Mesendoderm (in vitro differentiated cells): ENCODE measurements at regions not wholly inside any gene's neighbourhood (a gene's known extent, or its start where the extent isn't known, plus 50 kb on each side); places are given as distances from the start of the nearest gene placed in this dataset.
A peak's percentile ranks its signal among the peaks of the same experiment; 100 is the strongest.

Experiments used
- DNase-seq: peaks from one replicate; pipeline ENCODE4 v3.0.0; 2013
- H2AK5ac ChIP-seq: 2 replicates; pipeline ENCODE4 v1.6.1; 2013; ENCODE audit warnings: low read length, inconsistent platforms
- H2BK120ac ChIP-seq: 2 replicates; pipeline ENCODE4 v1.6.1; 2013; ENCODE audit warnings: low read depth, mild to moderate bottlenecking, low read length, moderate library complexity, mixed read lengths
- H2BK15ac ChIP-seq: replicated peaks from 2 replicates; pipeline ENCODE4 v1.6.1; 2013; ENCODE audit warnings: low read depth, mild to moderate bottlenecking, moderate library complexity
- H2BK5ac ChIP-seq: 2 replicates; pipeline ENCODE4 v1.6.1; 2013; ENCODE audit warnings: low read length, inconsistent platforms
- H3K18ac ChIP-seq: 2 replicates; pipeline ENCODE4 v1.6.1; 2013; ENCODE audit warnings: mild to moderate bottlenecking, low read length, mixed read lengths
- H3K23ac ChIP-seq: one replicate; pipeline ENCODE4 v1.6.1; 2013; ENCODE audit warnings: low read length
- H3K27ac ChIP-seq: 2 replicates; pipeline ENCODE4 v1.5.1; 2013; ENCODE audit warnings: low read depth, mild to moderate bottlenecking, inconsistent platforms, low read length, moderate library complexity
- H3K27me3 ChIP-seq: 2 replicates; pipeline ENCODE4 v1.6.1; 2013; ENCODE audit warnings: low read length, control low read depth, mild to moderate bottlenecking, inconsistent platforms; ENCODE audit not compliant: insufficient read depth, poor library complexity
- H3K36me3 ChIP-seq: 2 replicates; pipeline ENCODE4 v1.6.1; 2013; ENCODE audit warnings: low read length, inconsistent platforms; ENCODE audit not compliant: control insufficient read depth, insufficient read depth
- H3K4ac ChIP-seq: one replicate; pipeline ENCODE4 v1.6.1; 2013; ENCODE audit warnings: low read depth, mild to moderate bottlenecking, low read length, moderate library complexity
- H3K4me1 ChIP-seq: 2 replicates; pipeline ENCODE4 v1.6.1; 2013; ENCODE audit warnings: low read depth, low read length, inconsistent platforms; ENCODE audit not compliant: control insufficient read depth
- H3K4me2 ChIP-seq: 2 replicates; pipeline ENCODE4 v1.6.1; 2013; ENCODE audit warnings: low read length
- H3K4me3 ChIP-seq: 2 replicates; pipeline ENCODE4 v1.5.1; 2013; ENCODE audit warnings: mild to moderate bottlenecking, low read length
- H3K56ac ChIP-seq: one replicate; pipeline ENCODE4 v1.6.1; 2013; ENCODE audit warnings: low read length
- H3K79me1 ChIP-seq: 2 replicates; pipeline ENCODE4 v1.6.1; 2013; ENCODE audit warnings: low read length, inconsistent platforms
- H3K79me2 ChIP-seq: 2 replicates; pipeline ENCODE4 v1.6.1; 2013; ENCODE audit warnings: mild to moderate bottlenecking, low read length; ENCODE audit not compliant: control insufficient read depth, insufficient read depth
- H3K9ac ChIP-seq: 2 replicates; pipeline ENCODE4 v1.6.1; 2013; ENCODE audit warnings: low read length, inconsistent platforms
- H4K5ac ChIP-seq: one replicate; pipeline ENCODE4 v1.6.1; 2013; ENCODE audit warnings: low read length
- H4K8ac ChIP-seq: one replicate; pipeline ENCODE4 v1.6.1; 2013; ENCODE audit warnings: low read depth, mild to moderate bottlenecking, control low read depth, low read length, moderate library complexity
- WGBS: extraction: QIAGEN DNeasy Blood & Tissue Kit; methylation state at CpG from one replicate; pipeline ENCODE4 v1.1.7; 2013; ENCODE audit warnings: low lambda C conversion rate, missing lambda C conversion rate; ENCODE audit not compliant: insufficient coverage; ENCODE audit errors: extremely low coverage; 5-methylcytosine and 5-hydroxymethylcytosine counted together

DNA sequence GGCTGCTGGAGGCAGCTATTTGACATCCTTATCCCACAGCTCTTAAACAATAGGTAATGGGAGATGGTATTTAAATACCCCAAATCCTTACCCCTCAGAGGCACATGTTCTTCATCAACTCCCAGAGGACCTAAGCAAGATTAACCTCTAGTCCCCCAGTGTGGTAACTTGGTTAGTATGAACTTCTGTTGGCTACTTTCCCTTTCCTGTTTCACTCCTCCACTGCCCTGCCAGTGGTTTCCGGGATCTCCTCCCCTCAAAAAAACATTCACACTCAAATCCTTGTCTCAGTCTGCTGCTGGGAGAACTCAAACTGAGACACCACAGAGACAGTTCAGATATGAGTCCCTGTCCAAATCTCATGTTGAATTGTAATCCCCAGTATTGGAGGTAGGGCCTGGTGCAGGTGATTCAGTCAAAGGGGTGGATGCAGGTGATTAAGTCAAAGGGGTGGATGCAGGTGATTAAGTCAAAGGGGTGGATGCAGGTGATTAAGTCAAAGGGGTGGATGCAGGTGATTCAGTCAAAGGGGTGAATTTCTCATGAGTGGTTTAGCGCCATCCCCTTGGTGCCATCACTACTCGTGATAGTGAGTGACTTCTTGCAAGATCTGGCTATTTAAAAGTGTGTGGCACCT, 335.0 kb upstream of the CTNNB1 start:
- Histone ChIP-seq H2BK5ac (no peak overlapping the region), H3K27ac (no peak overlapping the region), H3K4me2 (no peak overlapping the region), H3K4me3 (no peak overlapping the region), H3K23ac (no peak overlapping the region), H3K9ac (no peak overlapping the region), H4K8ac (no peak overlapping the region), H2BK120ac (no peak overlapping the region), H2BK15ac (no peak overlapping the region), H3K27me3 (no peaks in the 10 kb centered on the region), H3K56ac (no peak overlapping the region), H3K79me2 (no peaks in the 10 kb centered on the region), H3K79me1 (no peaks in the 10 kb centered on the region), H2AK5ac (no peak overlapping the region), H3K36me3 (no peaks in the 10 kb centered on the region), H4K5ac (no peak overlapping the region), H3K4me1 (peaks cover 6% of the 10 kb centered on the region), H3K4ac (no peak overlapping the region), H3K18ac (no peak overlapping the region)
- DNase-seq = no peak
- no CpG with 5 or more reads among the region's 3 CpGs for WGBS

DNA sequence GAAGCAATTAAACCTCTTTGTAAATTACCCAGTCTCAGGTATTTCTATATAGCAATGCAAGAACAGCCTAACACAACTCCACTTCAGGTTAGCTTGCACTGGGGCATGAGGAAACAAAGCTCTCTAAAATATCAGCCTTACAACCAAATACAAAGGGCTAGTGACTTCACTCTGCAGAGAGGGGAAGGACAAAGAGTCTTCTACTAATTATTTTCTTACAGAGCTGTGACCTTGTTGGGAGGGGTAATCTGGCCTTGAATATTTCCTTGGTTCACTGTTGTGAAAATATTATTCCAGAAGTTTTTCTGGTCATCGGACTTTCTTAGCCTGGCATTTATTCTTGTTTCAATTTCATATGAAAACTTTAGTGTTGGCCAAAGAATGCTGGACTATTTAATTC, 334.4 kb upstream of the CTNNB1 start:
- no peak for DNase-seq
- no peak overlapping the region for H3K9ac ChIP-seq
- no peaks in the 10 kb centered on the region for H3K27me3 ChIP-seq
- H3K4ac ChIP-seq = no peak overlapping the region
- no peaks in the 10 kb centered on the region for H3K79me2 ChIP-seq
- H4K5ac ChIP-seq = no peak overlapping the region
- H3K23ac ChIP-seq = no peak overlapping the region
- no peak overlapping the region for H2BK15ac ChIP-seq
- H3K36me3 ChIP-seq = no peaks in the 10 kb centered on the region
- H2BK120ac ChIP-seq = no peak overlapping the region
- H3K4me3 ChIP-seq = no peak overlapping the region
- WGBS = no CpG with 5 or more reads among the region's 1 CpG
- H3K79me1 ChIP-seq = no peaks in the 10 kb centered on the region
- H3K18ac ChIP-seq = no peak overlapping the region
- H4K8ac ChIP-seq = no peak overlapping the region
- H3K27ac ChIP-seq = no peak overlapping the region
- peaks cover 11% of the 10 kb centered on the region for H3K4me1 ChIP-seq
- H2BK5ac ChIP-seq = no peak overlapping the region
- no peak overlapping the region for H2AK5ac ChIP-seq
- H3K4me2 ChIP-seq = no peak overlapping the region
- H3K56ac ChIP-seq = no peak overlapping the region

DNA sequence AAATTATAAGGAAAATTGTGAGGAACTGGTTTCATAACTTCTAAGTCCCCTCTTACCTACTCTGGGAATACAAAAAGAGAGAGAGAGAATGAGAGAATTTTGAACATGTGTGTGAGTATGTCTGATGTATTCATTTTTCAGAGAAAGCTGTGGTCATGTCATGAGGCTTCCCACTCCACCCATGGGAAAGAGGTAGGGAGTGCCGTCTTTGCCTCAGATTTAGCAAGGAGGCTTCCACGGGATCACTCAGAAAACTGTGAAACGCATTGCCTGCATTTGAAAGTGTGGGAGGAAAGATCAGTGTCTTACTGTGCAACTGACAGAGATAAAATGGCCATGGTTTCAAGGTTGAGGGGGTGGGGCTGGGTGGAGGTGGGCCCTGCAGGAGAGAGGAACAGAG, 331.5 kb upstream of the CTNNB1 start:
- Histone ChIP-seq H3K23ac (no peak overlapping the region), H4K5ac (no peak overlapping the region), H3K4ac (no peak overlapping the region), H3K4me3 (no peak overlapping the region), H3K79me2 (no peaks in the 10 kb centered on the region), H3K79me1 (no peaks in the 10 kb centered on the region), H2AK5ac (no peak overlapping the region), H3K18ac (no peak overlapping the region), H2BK120ac (no peak overlapping the region), H3K27ac (no peak overlapping the region), H3K27me3 (no peaks in the 10 kb centered on the region), H4K8ac (no peak overlapping the region), H3K4me2 (no peak overlapping the region), H3K36me3 (no peaks in the 10 kb centered on the region), H3K4me1 (peaks cover 28% of the 10 kb centered on the region), H2BK15ac (no peak overlapping the region), H2BK5ac (no peak overlapping the region), H3K9ac (no peak overlapping the region), H3K56ac (no peak overlapping the region)
- no CpG with 5 or more reads among the region's 3 CpGs for WGBS
- no peak for DNase-seq

DNA sequence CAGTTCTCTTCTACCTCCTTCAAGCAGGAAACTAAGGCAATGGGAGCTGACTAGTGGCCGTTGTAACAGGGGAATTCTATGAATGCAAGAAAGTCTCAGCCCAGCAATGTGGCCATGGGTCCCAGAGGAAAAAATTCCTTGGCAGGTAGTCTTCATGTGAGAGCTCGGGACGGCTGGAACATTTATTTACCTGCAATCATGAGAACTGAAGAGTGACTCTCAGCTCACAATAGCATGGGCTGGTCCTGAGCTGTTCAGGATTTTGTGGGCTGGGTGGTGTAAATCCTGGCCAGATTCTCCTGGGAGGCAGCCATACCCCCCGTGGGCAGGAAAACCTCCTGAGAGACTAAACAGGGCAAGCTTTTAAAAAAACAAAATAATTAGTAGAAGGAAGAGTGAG, 330.3 kb upstream of the CTNNB1 start:
- Histone ChIP-seq H2BK15ac (peak overlapping the region; percentile 47), H3K23ac (no peak overlapping the region), H3K9ac (no peak overlapping the region), H4K5ac (no peak overlapping the region), H3K4ac (peak overlapping the region; percentile 74), H2BK120ac (no peak overlapping the region), H3K18ac (peak overlapping the region; percentile 16), H3K4me1 (peaks cover 31% of the 10 kb centered on the region), H2BK5ac (no peak overlapping the region), H3K27ac (no peak overlapping the region), H3K79me1 (no peaks in the 10 kb centered on the region), H3K27me3 (no peaks in the 10 kb centered on the region), H2AK5ac (no peak overlapping the region), H3K79me2 (no peaks in the 10 kb centered on the region), H4K8ac (no peak overlapping the region), H3K56ac (no peak overlapping the region), H3K4me3 (no peak overlapping the region), H3K36me3 (no peaks in the 10 kb centered on the region), H3K4me2 (no peak overlapping the region)
- WGBS = no CpG with 5 or more reads among the region's 4 CpGs
- peak; percentile 63 for DNase-seq

DNA sequence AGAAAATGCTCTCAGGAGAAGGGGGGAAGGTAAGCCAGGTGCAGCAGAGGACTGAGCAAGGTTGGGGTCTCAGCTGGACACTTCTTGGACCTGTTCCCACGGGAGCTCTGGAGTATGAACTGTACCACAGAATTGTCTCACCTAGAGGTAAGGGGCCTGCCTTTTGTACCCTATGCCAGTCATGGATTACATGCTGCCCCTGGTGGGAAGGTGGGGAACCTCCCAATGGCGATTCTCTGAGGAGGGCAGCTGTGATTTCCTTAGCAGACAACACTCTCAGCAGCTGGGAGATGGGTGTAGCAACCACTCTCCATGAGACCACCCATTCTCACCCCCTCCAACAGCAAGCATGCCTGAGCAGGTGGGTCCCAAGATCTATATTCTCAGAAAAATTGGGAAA, 329.4 kb upstream of the CTNNB1 start:
- Histone ChIP-seq H4K5ac (no peak overlapping the region), H3K79me1 (no peaks in the 10 kb centered on the region), H3K9ac (no peak overlapping the region), H3K27me3 (no peaks in the 10 kb centered on the region), H2BK5ac (no peak overlapping the region), H3K4me3 (no peak overlapping the region), H3K23ac (no peak overlapping the region), H3K4me2 (no peak overlapping the region), H2AK5ac (no peak overlapping the region), H2BK15ac (no peak overlapping the region), H3K79me2 (no peaks in the 10 kb centered on the region), H3K36me3 (no peaks in the 10 kb centered on the region), H3K56ac (no peak overlapping the region), H4K8ac (no peak overlapping the region), H2BK120ac (no peak overlapping the region), H3K27ac (no peak overlapping the region), H3K4me1 (peaks cover 31% of the 10 kb centered on the region), H3K4ac (no peak overlapping the region), H3K18ac (no peak overlapping the region)
- peak; percentile 45 for DNase-seq
- WGBS = no CpG with 5 or more reads among the region's 2 CpGs

DNA sequence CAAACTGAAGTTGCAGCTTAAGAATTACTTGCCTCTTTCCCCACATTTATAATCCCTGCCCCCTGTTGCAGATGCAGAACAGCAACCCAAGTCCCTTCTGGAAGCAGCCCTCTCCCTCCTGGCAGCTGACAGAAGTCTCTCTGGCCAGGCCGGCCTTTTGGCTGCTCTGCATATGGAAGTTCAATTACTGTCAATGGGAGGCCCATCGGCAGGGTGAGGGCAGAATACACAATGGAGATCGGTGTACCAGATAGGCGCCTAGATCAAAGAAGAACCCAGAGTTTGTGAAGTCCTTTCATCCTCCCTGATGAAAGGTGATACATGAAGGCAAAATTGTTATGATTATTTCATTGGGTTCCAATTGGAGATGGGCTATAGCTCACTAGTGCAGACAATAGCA, 327.9 kb upstream of the CTNNB1 start:
- no peak overlapping the region for H4K8ac ChIP-seq
- H2BK5ac ChIP-seq = no peak overlapping the region
- no peak overlapping the region for H3K9ac ChIP-seq
- no peak overlapping the region for H3K4me3 ChIP-seq
- no peak overlapping the region for H2BK120ac ChIP-seq
- H3K79me1 ChIP-seq = no peaks in the 10 kb centered on the region
- no CpG with 5 or more reads among the region's 4 CpGs for WGBS
- no peak overlapping the region for H3K4me2 ChIP-seq
- H3K4ac ChIP-seq = no peak overlapping the region
- H3K4me1 ChIP-seq = peaks cover 31% of the 10 kb centered on the region
- H3K27ac ChIP-seq = no peak overlapping the region
- H2BK15ac ChIP-seq = no peak overlapping the region
- H4K5ac ChIP-seq = no peak overlapping the region
- no peaks in the 10 kb centered on the region for H3K36me3 ChIP-seq
- DNase-seq = peak; percentile 93
- no peak overlapping the region for H3K18ac ChIP-seq
- H2AK5ac ChIP-seq = no peak overlapping the region
- no peaks in the 10 kb centered on the region for H3K79me2 ChIP-seq
- no peak overlapping the region for H3K23ac ChIP-seq
- no peak overlapping the region for H3K56ac ChIP-seq
- H3K27me3 ChIP-seq = no peaks in the 10 kb centered on the region
